ENCODE measurements at regions not wholly inside any gene's neighbourhood (a gene's known extent, or its start where the extent isn't known, plus 50 kb on each side); places are given as distances from the start of the nearest gene placed in this dataset.

DNA sequence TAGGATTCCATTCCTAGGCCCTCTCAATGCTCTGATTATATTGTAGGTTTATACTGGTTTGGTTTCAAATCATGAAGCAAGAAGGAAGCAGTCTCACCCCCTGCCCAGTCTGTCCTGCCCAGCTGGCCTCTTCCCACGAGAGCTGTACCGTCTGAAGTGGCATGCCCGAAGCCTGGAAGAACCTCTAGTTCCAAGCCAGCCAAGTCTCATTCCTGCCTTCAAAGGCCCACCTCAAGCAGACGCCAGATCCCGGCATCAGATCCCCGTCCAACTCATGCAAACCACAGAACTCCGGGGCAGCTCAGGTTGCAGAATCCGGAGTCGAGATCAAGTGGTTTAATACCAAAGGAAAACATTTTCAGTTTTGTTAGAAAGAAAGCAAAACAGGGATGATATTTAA is 234.4 kb downstream of the LPIN1 start:
- TF ChIP-seq, protein P1, sequence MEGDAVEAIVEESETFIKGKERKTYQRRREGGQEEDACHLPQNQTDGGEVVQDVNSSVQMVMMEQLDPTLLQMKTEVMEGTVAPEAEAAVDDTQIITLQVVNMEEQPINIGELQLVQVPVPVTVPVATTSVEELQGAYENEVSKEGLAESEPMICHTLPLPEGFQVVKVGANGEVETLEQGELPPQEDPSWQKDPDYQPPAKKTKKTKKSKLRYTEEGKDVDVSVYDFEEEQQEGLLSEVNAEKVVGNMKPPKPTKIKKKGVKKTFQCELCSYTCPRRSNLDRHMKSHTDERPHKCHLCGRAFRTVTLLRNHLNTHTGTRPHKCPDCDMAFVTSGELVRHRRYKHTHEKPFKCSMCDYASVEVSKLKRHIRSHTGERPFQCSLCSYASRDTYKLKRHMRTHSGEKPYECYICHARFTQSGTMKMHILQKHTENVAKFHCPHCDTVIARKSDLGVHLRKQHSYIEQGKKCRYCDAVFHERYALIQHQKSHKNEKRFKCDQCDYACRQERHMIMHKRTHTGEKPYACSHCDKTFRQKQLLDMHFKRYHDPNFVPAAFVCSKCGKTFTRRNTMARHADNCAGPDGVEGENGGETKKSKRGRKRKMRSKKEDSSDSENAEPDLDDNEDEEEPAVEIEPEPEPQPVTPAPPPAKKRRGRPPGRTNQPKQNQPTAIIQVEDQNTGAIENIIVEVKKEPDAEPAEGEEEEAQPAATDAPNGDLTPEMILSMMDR (IDR thresholded peaks at IDR 0.05) = no peak
- TF ChIP-seq POLR2A (IDR thresholded peaks at IDR 0.05) = no peak
